Suprapubic skin (tissue), 4 donors: ENCODE measurements at regions not wholly inside any gene's neighbourhood (a gene's known extent, or its start where the extent isn't known, plus 50 kb on each side); places are given as distances from the start of the nearest gene placed in this dataset.

Experiments used
- DNase-seq, 2 donors: peaks; one replicate each; pipeline ENCODE4 v3.0.0-alpha.2; 2019; ENCODE audit warnings: low spot score in 2 of 2
- H3K27ac ChIP-seq: fragments of 200-600 bp; sonication (generic); one replicate; pipeline ENCODE4 v1.5.1; 2019
- H3K27me3 ChIP-seq: fragments of 200-600 bp; sonication (generic); one replicate; pipeline ENCODE4 v1.5.1; 2019
- H3K36me3 ChIP-seq: fragments of 200-600 bp; sonication (generic); one replicate; pipeline ENCODE4 v1.5.1; 2019
- H3K4me1 ChIP-seq: fragments of 200-600 bp; sonication (generic); one replicate; pipeline ENCODE4 v1.5.1; 2019
- H3K4me3 ChIP-seq: fragments of 200-600 bp; sonication (generic); one replicate; pipeline ENCODE4 v1.5.1; 2019; ENCODE audit warnings: mild to moderate bottlenecking
- H3K9me3 ChIP-seq: fragments of 200-600 bp; sonication (generic); one replicate; pipeline ENCODE4 v1.5.1; 2019
- CTCF ChIP-seq, 2 donors: fragments of 200-600 bp in 1 of 2; fragments of 450-650 bp in 1 of 2; sonication (generic) in 1 of 2; IDR thresholded peaks; one replicate each; pipeline ENCODE4 v1.5.1; 2016 to 2019; ENCODE audit warnings: antibody characterized with exemption in 2 of 2, mild to moderate bottlenecking in 1 of 2, moderate library complexity in 1 of 2
- EP300 ChIP-seq: sonication (generic); formaldehyde crosslinking; IDR thresholded peaks from one replicate; pipeline ENCODE4 v1.6.1; 2017; ENCODE audit warnings: antibody characterized with exemption
- POLR2A ChIP-seq, 2 donors: fragments of 450-650 bp; IDR thresholded peaks; one replicate each; pipeline ENCODE4 v1.6.1; 2017; ENCODE audit warnings: antibody characterized with exemption in 2 of 2, mild to moderate bottlenecking in 2 of 2, moderate library complexity in 2 of 2
- POLR2AphosphoS5 ChIP-seq, 3 donors: sonication (generic); formaldehyde crosslinking; IDR thresholded peaks; one replicate each; pipeline ENCODE4 v1.6.1; 2017; ENCODE audit warnings: antibody characterized with exemption in 3 of 3
- WGBS: methylation state at CpG from one replicate; pipeline ENCODE4 v1.1.5; 2018; 5-methylcytosine and 5-hydroxymethylcytosine counted together

- no peaks in the 10 kb centered on the region for H3K9me3 ChIP-seq
- H3K4me1 ChIP-seq, result no peaks in the 10 kb centered on the region
- no peak overlapping the region for H3K4me3 ChIP-seq
- no peaks in the 10 kb centered on the region for H3K36me3 ChIP-seq
- no peak for DNase-seq
- H3K27ac ChIP-seq, result no peak overlapping the region
- no peak for TF ChIP-seq EP300
- no peak for TF ChIP-seq POLR2A (IDR thresholded peaks at IDR 0.05)
- no peak for TF ChIP-seq POLR2AphosphoS5 (IDR thresholded peaks at IDR 0.05)
- no peak for TF ChIP-seq CTCF (IDR thresholded peaks at IDR 0.05)
- WGBS, result 49% methylated on average over 2 of the region's 2 CpGs
- no peaks in the 10 kb centered on the region for H3K27me3 ChIP-seq
Measured at GRCh38 chr6:91276315-91276714, 689.4 kb upstream of the MAP3K7 start.

GRCh38 chr6:91273729-91274128, 686.9 kb upstream of the MAP3K7 start:
- DNase-seq, result no peak
- Histone ChIP-seq H3K27ac (no peak overlapping the region), H3K4me1 (no peaks in the 10 kb centered on the region), H3K9me3 (no peaks in the 10 kb centered on the region), H3K36me3 (no peaks in the 10 kb centered on the region), H3K4me3 (no peak overlapping the region), H3K27me3 (no peaks in the 10 kb centered on the region)
- TF ChIP-seq EP300 (no peak), CTCF (IDR thresholded peaks at IDR 0.05) (no peak), POLR2A (IDR thresholded peaks at IDR 0.05) (no peak), POLR2AphosphoS5 (IDR thresholded peaks at IDR 0.05) (no peak)
- WGBS, result 68% methylated on average over 5 of the region's 5 CpGs

GRCh38 chr6:91271807-91272206, 684.9 kb upstream of the MAP3K7 start:
- no peaks in the 10 kb centered on the region for H3K27me3 ChIP-seq
- no peaks in the 10 kb centered on the region for H3K9me3 ChIP-seq
- 96% methylated on average over 6 of the region's 6 CpGs for WGBS
- no peak overlapping the region for H3K4me3 ChIP-seq
- DNase-seq, result no peak
- no peaks in the 10 kb centered on the region for H3K36me3 ChIP-seq
- TF ChIP-seq POLR2A (IDR thresholded peaks at IDR 0.05) (no peak), EP300 (no peak), CTCF (IDR thresholded peaks at IDR 0.05) (no peak), POLR2AphosphoS5 (IDR thresholded peaks at IDR 0.05) (no peak)
- no peaks in the 10 kb centered on the region for H3K4me1 ChIP-seq
- no peak overlapping the region for H3K27ac ChIP-seq

- no peaks in the 10 kb centered on the region for H3K36me3 ChIP-seq
- no peaks in the 10 kb centered on the region for H3K9me3 ChIP-seq
- H3K27me3 ChIP-seq, result no peaks in the 10 kb centered on the region
- TF ChIP-seq CTCF (IDR thresholded peaks at IDR 0.05) (no peak), POLR2AphosphoS5 (IDR thresholded peaks at IDR 0.05) (no peak), POLR2A (IDR thresholded peaks at IDR 0.05) (no peak), EP300 (no peak)
- H3K4me3 ChIP-seq, result no peak overlapping the region
- DNase-seq, result no peak
- no peak overlapping the region for H3K27ac ChIP-seq
- no peaks in the 10 kb centered on the region for H3K4me1 ChIP-seq
- WGBS, result 47% methylated on average over 2 of the region's 2 CpGs
Measured at GRCh38 chr6:91268941-91269340, 682.1 kb upstream of the MAP3K7 start.

- Histone ChIP-seq H3K4me1 (no peaks in the 10 kb centered on the region), H3K4me3 (no peak overlapping the region), H3K36me3 (no peaks in the 10 kb centered on the region), H3K9me3 (no peaks in the 10 kb centered on the region), H3K27me3 (no peaks in the 10 kb centered on the region), H3K27ac (no peak overlapping the region)
- no peak for DNase-seq
- 88% methylated on average over 6 of the region's 6 CpGs for WGBS
- TF ChIP-seq EP300, result no peak
- no peak for TF ChIP-seq CTCF (IDR thresholded peaks at IDR 0.05)
- TF ChIP-seq POLR2A (IDR thresholded peaks at IDR 0.05), result no peak
- TF ChIP-seq POLR2AphosphoS5 (IDR thresholded peaks at IDR 0.05), result no peak
Measured at GRCh38 chr6:91267246-91267645, 680.4 kb upstream of the MAP3K7 start.
